D721Med (cell line): ENCODE measurements at regions not wholly inside any gene's neighbourhood (a gene's known extent, or its start where the extent isn't known, plus 50 kb on each side); places are given as distances from the start of the nearest gene placed in this dataset.

Experiments
- DNase-seq: peaks from one replicate; pipeline ENCODE4 v3.0.0; 2011; ENCODE audit warnings: low spot score; ENCODE audit not compliant: insufficient read length
- FAIRE-seq: peaks from 2 replicates; lab custom pipeline; 2011; peaks lifted over from hg19 to GRCh38; lab: Jason Lieb, UNC
- CTCF ChIP-seq: IDR thresholded peaks from 2 replicates; pipeline ENCODE4 v1.5.1; 2012; ENCODE audit warnings: mild to moderate bottlenecking, control low read depth; ENCODE audit not compliant: insufficient read depth; ENCODE audit errors: missing control alignments

DNA sequence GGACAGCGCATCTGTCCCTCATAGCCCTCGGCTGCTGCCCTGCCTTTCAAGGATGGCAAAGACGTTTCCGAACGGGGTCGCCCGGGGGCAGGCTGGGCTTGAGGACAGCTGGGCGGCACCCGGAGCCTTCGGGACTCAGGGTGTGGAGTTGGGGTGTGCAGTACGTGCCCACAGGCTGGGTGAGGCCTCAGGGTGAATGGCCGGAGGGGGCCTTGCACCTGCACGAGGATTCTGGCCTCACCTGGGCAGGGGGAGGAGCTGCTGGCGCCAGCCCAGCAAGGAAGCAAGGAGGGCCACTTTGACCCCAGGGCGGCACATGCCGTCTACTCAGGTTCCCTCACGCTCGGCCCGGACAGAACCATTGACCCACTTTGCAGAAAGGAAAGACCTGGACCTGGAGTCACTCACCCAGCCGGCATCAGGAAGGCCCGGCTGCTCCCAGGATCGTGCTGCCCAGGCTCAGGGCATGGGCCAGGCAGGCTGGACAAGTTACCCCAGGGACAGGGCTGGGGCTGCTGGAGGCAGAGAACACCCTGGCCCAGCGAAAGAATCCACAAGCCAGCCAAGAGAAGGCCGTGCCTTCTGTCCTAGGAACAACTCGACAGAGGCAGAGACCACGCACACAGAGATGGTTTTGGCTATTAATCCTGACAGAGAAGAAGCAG, 65.1 kb upstream of the TTC34 start:
- DNase-seq (no peak), FAIRE-seq (no peak)
- no peak for TF ChIP-seq CTCF

- FAIRE-seq (no peak), DNase-seq (no peak)
- no peak for TF ChIP-seq CTCF
Observed at GRCh38 chr1:2867087-2867425, 65.6 kb upstream of the TTC34 start.

GRCh38 chr1:2867861-2868260, 66.4 kb upstream of the TTC34 start:
- no peak for DNase-seq
- no peak for FAIRE-seq
- TF ChIP-seq CTCF: no peak

- no peak for DNase-seq
- FAIRE-seq: no peak
- TF ChIP-seq CTCF: no peak
Observed at GRCh38 chr1:2868571-2869195, 67.2 kb upstream of the TTC34 start.

GRCh38 chr1:2871246-2871815, 69.8 kb upstream of the TTC34 start:
- TF ChIP-seq CTCF: no peak
- DNase-seq (no peak), FAIRE-seq (no peak)

- TF ChIP-seq CTCF: no peak
- DNase-seq (no peak), FAIRE-seq (no peak)
Observed at GRCh38 chr1:2874207-2874606, 72.7 kb upstream of the TTC34 start.
